GM23338 (cell line): ENCODE measurements at regions not wholly inside any gene's neighbourhood (a gene's known extent, or its start where the extent isn't known, plus 50 kb on each side); places are given as distances from the start of the nearest gene placed in this dataset.

Experiments
- CTCF ChIP-seq, 2 experiments: fragments of 200-600 bp in 1 of 2; sonication (generic) in 1 of 2; conservative IDR thresholded peaks; 2 replicates each; pipeline versions ENCODE4 v1.5.1 to v1.6.1; 2016 to 2017; ENCODE audit warnings: antibody characterized with exemption in 2 of 2, low read depth in 2 of 2, mild to moderate bottlenecking in 2 of 2, moderate library complexity in 1 of 2
- EZH2 ChIP-seq: fragments of 200-600 bp; sonication (generic); IDR thresholded peaks from one replicate; pipeline ENCODE4 v1.8.0; 2017; ENCODE audit warnings: antibody characterized with exemption, mild to moderate bottlenecking, low read depth; ENCODE audit not compliant: unreplicated experiment
- EZH2phosphoT487 ChIP-seq: fragments of 200-600 bp; sonication (generic); IDR thresholded peaks from one replicate; pipeline ENCODE4 v1.8.1; 2018; ENCODE audit warnings: antibody characterized with exemption; ENCODE audit not compliant: unreplicated experiment
- POLR2AphosphoS5 ChIP-seq: IDR thresholded peaks from 2 replicates; pipeline ENCODE4 v1.6.1; 2016; ENCODE audit warnings: antibody characterized with exemption, low read depth
- REST ChIP-seq: IDR thresholded peaks from one replicate; pipeline ENCODE4 v1.6.1; 2018; ENCODE audit warnings: antibody characterized with exemption; ENCODE audit not compliant: unreplicated experiment

GRCh38 chr9:119712325-119712724, 343.1 kb upstream of the BRINP1 start:
- TF ChIP-seq CTCF (conservative IDR thresholded peaks at IDR 0.05; ENCODE audit: low read depth in 2 of 2), result no peak
- TF ChIP-seq POLR2AphosphoS5, result no peak
- no peak for TF ChIP-seq REST
- TF ChIP-seq EZH2, result no peak
- TF ChIP-seq EZH2phosphoT487, result no peak
